Forelimb muscle (tissue), 1 donor: ENCODE measurements at regions not wholly inside any gene's neighbourhood (a gene's known extent, or its start where the extent isn't known, plus 50 kb on each side); places are given as distances from the start of the nearest gene placed in this dataset.
"Not testable (repeated sequence)": the region's sequence is repeated elsewhere in the genome, so short reads cannot be mapped to it uniquely, and the experiment has no call there.

Source experiments
- DNase-seq: peaks from one replicate; pipeline ENCODE4 v3.0.0-alpha.2; 2013; ENCODE audit warnings: low read depth

DNA sequence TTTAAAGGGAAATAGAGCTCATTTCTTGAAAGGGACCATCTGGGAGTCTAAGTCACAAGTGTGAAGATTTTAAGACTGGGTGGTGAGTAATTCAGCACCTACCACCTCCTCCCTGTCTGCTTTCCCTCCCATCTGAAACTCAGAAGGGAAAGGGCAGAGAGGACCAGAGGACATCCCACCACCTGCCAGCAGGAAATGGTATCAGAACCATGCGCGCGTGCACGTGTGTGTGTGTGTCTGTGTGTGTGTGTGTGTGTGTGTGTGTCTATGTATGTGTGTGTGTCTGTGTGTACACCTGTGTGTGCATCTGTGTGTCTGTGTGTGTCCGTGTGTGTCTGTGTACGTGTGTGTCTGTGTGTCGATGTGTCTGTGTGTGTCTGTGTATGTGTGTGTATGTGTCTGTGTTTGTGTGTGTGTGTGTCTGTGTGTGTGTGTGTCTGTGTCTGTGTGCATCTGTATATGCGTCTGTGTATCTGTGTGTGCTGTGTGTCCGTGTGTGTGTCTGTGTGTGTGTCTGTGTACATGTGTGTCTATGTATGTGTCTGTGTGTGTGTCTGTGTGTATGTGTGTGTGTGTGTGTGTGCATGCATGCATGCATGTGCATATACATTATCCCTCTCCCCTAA lies 76.8 kb downstream of the ZFP36L2 start:
- DNase-seq: no peak

DNA sequence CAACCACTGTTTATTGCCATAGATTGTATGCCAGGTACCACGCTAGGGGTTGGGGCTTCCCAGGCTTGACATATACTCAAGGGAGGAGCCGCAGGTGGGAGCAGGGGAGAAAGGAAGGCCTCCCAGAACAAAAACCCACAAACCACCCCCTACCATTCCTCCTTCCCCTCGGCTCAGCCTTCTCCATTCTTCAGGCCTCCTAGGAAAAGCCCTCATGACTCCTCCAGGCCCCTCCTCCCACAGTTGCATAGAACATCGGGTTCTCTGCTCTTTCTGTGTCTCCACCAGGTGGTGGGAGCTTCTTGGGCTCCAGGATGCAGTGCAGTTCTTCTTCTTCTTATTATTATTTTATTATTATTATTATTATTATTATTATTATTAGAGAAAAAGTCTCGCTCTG lies 80.3 kb downstream of the ZFP36L2 start:
- DNase-seq: no peak

DNA sequence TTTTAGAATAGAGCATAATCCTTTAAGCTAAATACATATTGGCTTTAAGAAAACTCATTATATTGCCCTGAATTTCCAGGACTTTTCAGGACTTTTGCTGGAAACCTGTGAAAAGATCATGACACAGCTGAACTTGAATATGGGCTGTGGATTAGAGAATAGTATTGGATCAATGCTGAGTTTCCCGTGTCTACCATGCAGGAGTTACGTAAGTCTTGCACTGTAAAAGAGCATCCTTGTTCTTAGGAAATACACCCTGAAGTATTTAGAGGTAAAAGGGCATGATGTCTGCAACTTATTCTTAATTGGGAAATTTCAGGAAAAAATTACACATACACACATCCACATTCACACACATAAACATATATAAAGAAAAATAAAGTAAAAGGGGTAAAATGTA lies 82.1 kb downstream of the ZFP36L2 start:
- DNase-seq: no peak

DNA sequence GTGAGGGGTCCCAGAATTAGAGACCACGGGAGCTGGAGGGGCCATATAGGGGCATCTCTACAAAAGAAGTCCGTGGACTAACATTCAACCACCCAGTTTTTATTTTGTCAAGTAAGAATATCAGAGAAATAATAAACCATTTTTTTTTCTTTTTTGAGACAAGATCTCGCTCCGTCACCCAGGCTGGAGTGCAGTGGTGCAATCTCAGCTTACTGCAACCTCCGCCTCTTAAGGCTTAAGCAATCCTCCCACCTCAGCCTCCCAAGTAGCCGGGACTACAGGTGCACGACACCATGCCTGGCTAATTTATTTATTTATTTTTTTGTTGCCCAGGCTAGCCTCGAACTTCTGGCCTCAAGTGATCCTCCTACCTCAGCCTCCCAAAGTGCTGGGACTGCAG lies 82.7 kb downstream of the ZFP36L2 start:
- no peak for DNase-seq

DNA sequence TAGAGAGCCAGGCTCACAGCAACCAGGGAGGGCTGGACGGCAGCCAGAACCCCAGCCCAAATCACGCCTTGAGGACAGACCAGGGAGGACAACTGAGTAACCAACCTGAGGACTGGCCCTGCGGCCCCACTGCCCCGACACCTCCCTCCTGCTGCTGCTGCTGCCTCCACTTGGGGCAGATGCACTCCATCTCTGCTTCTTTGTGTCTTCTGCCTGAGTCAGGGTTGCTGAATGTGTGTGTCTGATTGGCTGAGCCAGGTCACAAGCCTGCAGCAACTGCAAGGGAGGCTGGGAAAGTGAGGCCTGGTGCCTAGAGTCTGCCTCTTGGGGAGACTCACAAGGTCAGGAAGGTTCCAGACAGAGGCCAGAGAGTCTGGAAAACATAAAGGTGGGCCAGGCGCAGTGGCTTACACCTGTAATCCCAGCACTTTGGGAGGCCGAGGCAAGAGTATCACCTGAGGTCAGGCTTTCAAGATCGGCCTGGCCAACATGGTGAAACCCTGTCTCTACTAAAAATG lies 83.4 kb downstream of the ZFP36L2 start:
- no peak for DNase-seq

DNA sequence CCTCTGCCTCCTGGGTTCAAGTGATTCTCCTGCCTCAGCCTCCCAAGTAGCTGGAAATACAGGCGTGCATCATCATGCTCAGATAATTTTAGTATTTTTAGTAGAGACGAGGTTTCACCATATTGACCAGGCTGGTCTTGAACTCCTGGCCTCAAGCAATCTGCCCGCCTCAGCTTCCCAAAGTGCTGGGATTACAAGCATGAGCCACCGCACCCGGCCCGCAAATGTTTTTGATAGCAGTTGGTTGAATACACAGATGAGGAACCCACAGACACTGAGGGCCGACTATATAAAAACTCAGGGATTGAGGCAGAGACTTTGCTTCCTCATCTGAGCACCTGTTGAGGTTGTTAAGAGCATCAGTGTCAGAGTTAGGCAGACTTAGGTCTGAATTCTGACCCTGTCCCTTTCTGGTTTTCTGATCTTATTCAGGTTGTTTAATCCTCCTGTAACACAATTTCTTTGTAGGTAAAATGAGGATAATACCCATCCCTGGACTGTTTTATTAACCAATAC lies 84.7 kb downstream of the ZFP36L2 start:
- not testable (repeated sequence) for DNase-seq

DNA sequence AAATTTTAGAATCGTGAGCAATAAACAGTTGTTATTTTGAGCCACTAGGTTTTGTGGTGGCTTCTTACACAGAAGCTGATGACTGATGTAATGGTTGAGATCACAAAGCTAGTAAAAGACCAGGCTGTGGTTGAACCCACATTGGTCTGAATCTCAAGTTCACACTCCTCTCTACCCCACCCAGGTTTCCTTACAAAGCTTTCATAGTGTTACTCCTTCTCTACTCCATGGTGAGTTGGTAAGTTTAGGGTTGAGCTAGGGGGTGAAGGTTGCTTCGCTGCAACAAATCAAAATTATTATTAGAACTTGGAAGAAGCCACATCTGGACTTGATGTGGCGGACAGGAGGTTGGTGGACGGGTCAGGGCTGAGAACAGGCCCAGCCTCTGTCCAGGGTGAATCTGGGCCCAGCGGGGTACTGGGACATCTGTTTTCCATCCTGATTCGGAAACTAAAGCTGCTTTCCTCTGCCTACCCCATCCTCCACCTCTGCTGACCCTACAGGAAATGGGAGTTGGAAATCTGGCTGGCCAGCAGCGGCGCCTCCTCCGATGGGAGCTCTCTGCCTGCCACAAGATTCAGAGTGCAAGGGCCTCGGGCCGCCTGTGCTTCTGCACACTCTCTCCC lies 86.3 kb downstream of the ZFP36L2 start:
- DNase-seq: no peak

DNA sequence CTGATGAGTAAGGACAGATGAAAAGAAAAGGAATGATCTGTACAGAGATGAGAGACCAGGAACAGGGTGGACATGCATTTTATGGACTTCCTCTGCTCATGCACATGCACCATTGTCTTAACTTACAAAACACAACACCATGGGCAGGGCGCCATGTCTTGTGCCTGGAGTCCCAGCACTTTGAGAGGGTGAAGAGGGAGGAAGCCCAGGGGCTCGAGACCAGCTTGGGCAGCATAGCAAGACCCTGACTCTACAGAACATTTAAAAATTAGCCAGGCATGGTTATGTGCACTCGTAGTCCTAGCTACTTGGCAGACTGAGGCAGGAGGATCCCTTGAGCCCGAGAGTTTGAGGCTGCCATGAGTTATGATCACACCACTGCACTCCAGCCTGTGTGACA lies 86.9 kb downstream of the ZFP36L2 start:
- no peak for DNase-seq

DNA sequence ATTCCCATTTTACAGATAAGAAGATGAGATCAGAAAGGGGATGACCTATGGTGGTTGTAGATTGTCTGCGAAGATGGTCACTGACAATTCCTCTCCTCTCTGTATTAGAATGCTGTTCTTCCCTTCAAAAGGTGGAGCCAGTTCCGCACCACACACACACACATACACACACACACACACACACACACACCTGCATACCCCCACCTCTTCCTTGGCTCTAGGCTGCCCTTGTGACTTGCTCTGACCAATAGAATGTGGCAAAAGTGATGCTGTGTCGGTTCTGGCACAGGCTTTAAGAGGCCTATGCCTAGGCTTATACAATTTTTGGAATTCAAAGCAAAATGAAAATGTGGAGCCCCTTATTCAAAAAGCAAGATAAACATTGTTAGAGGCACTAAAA lies 88.0 kb downstream of the ZFP36L2 start:
- DNase-seq: no peak

DNA sequence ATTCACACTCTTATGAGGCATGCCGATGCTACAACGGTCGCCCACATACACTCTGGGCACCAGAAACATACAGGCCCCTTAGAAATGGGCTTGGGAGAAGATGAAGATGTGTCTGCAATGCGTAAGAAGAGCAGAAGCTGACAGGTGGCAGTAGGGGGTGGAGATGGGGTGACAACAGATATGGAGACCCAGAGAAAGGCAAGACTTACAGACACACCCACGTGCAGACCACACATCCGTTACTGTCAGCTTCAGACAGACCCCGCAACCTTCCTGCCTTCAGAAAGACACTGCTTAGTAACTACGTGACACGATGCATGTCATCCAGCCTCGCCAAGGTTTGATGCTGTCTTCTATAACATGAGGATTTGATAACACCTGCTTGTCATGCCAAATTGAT lies 89.5 kb downstream of the ZFP36L2 start:
- DNase-seq: no peak

DNA sequence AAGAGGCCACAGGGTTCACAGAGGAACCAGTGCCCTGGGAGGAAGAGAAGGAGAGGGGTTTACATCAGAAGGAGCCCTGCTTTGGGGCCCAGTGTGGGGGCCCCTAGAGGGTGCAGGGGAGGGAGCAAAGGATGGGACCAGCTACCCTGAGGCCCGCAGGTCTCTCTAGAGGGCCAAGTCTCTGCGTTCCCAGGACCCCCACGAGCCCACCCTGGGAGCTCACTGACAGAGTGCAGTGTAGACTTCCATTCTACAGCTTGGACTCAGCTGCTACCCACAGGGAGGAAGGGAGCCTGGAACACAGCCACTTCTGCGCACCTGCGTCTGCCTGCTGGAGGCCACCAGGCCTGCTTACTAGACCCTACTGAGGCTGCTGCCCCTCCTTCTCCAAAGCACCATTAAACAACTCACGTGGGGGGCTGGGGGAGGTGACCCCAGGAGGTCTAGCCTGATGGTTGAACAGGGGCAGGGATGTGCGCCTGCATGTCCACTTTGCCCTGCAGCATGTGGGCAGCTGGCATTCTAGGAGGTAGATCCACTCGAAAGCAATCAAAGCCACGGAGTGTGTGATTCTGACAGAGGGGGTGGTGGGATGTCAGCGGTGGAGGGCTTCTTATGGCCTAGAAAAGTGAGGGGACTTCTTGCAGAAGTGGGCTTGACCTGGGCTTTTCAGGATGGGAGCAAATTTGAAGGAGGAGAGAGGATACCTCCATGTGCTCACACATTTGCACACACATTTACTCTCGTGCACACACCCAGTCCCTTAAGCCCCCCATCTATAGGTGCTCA lies 90.2 kb downstream of the ZFP36L2 start:
- DNase-seq: no peak

DNA sequence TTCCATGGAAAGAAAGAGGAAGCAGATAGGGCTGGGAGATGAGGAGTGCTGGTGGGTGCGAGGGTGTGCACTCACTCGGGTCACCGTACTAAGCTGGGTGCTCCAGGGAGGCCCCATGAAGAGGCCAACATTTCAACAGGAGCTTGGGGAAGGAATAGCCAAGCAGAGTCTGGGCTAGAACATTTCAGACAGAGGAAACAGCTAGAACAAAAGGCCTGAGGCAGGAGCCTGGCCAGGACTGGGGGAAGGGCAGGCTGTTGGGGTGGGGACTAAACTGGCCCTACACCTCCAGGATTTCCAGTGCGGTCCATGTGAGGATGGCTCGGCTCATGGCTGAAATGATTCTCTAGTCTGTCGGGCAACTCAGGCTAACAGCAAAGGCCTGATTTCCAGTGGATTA lies 90.8 kb downstream of the ZFP36L2 start:
- no peak for DNase-seq

DNA sequence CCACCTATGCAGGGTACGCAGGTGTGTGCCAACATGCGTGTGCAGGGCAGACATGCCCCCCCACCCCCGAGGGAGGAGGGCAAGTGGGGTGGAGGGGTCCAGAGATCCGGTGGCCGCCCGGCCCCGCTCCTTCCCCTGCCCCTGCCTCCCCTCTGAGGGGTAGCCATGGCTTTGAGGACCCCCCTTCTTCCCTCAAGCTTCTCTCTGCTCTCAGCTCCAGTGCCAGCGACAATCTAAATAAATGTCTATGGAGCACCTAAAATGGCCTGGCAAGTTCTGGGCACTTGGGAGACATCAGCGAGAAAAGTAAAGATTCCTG lies 91.9 kb downstream of the ZFP36L2 start:
- DNase-seq: no peak

DNA sequence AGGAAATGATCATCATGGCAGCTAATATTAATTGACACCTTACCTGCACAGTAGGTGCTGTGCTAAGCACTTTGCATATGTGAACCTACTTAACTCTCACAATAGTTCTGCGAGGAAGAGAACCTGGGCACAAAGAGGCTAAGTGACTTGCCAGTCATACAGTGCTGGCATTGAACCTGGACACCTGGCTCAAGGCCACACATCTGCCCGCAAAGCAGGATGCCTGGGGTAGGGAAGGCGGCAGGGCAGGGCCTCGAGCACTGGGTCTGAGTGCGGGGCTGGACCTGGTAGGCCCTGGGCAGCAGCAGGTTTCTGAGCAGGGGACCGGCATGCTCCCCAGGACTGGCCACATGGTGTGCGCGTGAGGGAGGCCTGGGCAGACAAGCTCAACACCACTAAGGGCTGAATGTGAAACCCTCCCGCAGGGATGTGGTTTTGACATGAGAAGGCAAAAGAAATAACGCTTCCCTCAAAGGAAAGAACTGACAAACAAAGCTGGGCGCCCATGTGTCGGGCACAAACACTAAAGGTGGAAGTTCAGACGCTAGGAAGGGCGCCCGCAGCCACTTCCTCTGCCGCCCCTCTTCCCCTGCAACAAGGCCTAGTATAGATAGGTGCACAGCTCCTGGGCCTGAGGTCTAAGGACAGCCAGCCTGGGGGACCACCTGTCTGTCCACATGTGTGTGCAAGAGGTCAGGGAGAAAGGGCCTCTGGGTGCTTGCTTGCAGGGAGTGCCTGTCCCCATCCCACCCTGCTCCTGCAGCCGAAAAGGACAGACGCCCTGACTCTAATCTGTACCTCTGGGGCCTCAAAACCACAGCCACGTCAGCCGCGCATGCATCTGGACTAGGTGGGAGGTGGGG lies 92.5 kb downstream of the ZFP36L2 start:
- no peak for DNase-seq

DNA sequence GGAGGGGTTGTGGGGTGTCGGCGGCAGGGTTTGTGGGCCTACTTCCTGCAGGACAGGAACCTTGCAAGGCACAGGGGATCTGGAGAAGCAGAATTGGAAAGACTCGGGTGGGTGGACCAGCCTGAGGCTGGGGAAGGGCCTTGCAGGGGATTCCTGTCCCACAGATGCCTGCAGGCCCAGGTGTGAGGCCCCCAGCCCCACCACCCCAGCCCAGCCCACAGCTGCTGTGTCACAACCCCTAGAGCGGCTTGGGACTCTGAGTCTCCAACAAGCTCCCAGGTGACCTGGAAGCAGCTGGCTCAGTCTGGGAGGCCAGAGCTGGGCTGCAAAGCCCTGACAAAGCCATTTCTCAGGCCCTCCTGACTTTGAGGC lies 93.1 kb downstream of the ZFP36L2 start:
- no peak for DNase-seq

DNA sequence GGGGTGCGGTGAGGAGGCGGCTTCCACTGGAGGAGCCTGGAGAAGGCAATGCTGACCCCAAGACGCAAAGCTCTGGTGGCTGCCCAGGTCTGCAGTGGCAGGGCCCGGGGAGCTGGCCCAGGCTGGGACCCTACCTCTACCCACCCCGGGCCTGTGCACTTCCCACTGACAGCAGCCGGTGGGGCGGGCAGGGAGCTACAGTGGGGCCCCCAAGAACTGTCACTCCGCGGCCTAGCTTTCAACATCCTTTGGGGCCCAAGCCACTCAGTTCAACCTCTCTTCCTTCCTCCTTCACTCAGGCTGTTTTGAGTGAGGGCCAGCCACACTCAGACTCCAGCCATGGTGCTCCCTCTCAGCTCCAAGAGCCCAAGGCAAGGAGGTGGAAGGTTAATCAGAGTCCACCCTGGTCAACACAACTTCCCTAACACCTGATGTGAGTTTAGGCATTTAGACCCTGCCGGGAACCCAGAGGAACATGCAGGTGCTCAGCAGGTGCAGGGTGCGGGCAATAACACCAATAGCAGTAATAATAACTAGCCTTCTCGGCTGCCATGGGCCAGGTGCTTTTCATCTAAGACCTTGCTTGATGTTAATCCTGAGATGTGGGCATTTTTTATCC lies 93.6 kb downstream of the ZFP36L2 start:
- DNase-seq: no peak

DNA sequence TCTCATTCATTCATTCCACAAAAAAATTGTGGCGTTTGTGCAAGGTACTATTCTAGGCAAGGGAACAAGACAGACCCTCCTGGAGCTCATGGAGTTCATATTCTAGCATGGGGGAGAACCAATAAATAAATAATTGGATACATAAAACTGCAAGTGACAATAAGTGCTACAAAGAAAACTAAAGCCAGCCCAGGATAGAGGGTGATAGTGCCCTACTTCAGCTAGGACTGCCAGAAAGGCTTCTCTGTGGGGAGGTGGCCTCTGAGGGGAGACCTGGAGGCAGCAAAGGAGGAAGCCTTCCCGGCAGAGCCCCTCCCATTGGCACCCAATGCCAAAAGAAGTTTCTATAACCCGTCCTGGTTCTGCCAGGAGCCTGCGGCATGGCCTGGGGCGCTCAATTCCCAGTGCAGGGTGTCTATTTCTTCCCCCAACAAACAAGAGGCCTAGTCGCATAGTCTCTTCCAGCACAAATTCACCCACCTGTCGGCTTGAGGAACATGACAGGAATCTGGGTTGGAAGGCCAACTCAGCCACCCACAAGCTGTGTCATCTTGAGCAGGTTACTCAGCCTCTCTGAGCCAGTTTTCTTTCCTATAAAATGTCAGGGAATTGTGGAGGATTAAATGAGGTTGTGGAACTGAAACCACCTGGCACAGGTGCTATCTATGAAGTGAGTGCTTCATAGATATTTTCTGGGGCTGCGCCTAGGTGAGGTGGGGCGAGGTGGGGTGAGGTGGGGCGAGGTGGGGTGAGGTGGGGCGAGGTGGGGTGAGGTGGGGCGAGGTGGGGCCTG lies 94.3 kb downstream of the ZFP36L2 start:
- no peak for DNase-seq

DNA sequence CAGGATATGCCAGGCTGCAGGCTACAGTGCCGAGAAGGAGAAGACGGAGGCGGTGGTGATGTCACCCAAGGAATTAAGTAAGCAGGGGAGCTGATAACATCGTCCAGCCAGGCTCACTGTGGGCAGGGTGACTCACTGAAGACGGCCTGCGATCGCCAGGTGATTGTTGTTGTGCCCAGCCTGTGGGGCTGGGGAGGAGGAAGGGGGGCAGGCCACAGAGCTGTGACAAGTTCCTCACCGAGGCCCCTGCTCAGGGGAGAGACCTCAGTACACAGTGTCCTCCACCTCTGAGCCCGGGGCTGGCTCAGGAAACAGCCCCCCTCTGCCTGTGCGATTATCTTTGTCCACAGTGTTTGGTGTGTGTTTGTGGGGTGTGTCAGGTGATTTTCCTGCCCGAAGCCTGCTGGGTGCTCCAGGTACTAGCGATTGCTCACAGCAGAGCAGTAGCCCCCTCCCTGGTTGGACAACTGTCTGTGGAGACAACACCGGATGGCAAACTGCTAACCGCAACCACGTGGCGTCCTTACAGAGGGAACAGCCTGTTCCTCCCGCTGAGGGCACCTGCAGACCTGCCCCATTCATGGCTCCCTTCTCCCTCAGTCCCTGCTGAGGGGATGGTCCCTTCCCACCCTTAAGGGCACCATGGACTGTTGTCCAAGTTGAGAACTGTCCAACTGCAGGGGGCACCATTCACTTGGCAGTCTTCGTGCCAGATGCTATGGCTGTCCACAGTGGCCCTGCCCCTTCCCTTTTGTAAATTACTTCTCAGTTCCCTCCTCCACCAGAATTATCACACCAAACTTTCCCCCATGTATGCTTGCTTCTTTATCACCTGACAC lies 95.1 kb downstream of the ZFP36L2 start:
- no peak for DNase-seq

DNA sequence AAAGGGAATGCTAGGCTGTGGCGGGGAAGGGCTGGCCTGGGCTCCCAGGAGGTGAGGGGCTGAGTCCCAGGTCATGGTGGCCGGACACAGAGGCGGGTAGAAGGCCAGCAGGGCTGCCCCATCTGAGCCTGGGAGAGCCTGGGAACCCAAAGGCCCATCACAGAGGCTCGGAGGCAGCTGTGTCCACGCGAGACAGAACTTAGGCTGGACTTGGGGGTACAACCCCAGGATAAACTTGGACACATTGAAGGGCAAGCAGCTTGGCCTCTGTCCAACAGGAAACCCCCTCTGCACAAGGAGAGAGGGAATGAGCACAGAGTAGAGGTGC lies 95.9 kb downstream of the ZFP36L2 start:
- no peak for DNase-seq
